ENCODE measurements at regions not wholly inside any gene's neighbourhood (a gene's known extent, or its start where the extent isn't known, plus 50 kb on each side); places are given as distances from the start of the nearest gene placed in this dataset.

DNA sequence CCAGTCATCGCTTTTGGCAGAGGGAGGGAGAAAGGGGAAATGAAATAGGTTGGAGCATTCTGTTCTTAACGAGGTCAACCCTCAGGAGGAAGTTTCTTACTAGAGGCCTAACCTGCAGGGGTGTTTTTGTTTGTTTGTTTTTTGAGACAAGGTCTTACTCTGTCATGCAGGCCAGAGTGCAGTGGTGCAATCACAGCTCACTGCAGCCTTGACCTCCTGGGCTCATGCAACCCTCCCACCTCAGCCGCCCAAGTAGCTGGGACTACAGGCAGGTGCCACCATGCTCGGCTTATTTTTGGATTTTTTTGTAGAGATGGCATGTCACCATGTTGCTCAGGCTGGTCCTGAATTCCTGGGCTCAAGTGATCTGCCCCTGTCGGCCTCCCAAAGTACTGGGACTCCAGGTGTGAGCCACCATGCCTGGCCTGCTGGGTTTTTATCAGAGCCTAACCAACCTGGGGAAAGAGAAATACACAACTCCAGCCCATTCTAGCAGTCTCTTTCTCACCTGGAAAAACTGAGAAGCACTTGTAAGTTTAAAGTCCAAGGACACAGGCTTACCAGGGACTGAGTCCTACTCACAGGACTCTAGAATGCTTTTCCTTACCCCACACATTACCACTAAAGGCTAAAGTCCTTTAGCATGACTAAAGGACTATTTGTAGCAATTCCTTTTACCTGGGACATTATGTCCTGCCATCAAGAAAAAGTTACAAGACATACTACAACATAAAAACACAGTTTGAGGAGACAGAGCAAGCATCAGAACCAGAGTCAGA lies 101.0 kb upstream of the EGFR start:
- in situ Hi-C loops (cut with MboI; ENCODE audit: low sequenced_read_pairs in 4 of 4) (no loop called here), intact Hi-C loops (cut with DNase I; ENCODE audit: low total_unique reads) (no loop called here)
- DNase-seq: no peak
- no peak overlapping the region for H3K27ac ChIP-seq
- TF ChIP-seq, protein P1, sequence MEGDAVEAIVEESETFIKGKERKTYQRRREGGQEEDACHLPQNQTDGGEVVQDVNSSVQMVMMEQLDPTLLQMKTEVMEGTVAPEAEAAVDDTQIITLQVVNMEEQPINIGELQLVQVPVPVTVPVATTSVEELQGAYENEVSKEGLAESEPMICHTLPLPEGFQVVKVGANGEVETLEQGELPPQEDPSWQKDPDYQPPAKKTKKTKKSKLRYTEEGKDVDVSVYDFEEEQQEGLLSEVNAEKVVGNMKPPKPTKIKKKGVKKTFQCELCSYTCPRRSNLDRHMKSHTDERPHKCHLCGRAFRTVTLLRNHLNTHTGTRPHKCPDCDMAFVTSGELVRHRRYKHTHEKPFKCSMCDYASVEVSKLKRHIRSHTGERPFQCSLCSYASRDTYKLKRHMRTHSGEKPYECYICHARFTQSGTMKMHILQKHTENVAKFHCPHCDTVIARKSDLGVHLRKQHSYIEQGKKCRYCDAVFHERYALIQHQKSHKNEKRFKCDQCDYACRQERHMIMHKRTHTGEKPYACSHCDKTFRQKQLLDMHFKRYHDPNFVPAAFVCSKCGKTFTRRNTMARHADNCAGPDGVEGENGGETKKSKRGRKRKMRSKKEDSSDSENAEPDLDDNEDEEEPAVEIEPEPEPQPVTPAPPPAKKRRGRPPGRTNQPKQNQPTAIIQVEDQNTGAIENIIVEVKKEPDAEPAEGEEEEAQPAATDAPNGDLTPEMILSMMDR (IDR thresholded peaks at IDR 0.05 in 4 of 5, conservative IDR thresholded peaks at IDR 0.05 in 1 of 5): no peak
- no peak for TF ChIP-seq POLR2A (IDR thresholded peaks at IDR 0.05)
- no peaks in the 10 kb centered on the region for H3K4me1 ChIP-seq
- ATAC-seq: no peak
- no peaks in the 10 kb centered on the region for H3K36me3 ChIP-seq
- H3K27me3 ChIP-seq: no peaks in the 10 kb centered on the region
- H3K4me3 ChIP-seq: no peak overlapping the region
- H3K9me3 ChIP-seq: no peaks in the 10 kb centered on the region

DNA sequence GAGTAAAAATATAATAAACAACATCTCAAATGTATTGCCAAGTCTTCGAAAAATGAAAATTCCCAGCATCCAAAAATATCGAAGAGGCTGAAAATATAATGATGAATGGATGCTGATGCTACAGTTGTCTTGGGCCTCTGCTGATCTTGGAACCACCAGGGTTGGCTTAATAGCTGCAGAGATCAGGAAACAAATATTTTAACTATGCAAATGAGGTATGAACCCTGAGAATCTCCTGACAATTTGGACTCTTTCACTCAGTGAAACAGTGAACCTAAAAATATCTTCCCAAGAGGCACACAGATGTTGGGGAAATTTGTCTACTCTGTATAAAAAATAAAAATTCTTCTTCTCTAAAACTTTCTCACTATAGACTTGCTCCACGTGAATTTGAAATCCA lies 97.7 kb upstream of the EGFR start:
- Histone ChIP-seq H3K9me3 (no peaks in the 10 kb centered on the region), H3K4me1 (no peaks in the 10 kb centered on the region), H3K27me3 (no peaks in the 10 kb centered on the region), H3K4me3 (no peak overlapping the region), H3K27ac (no peak overlapping the region), H3K36me3 (no peaks in the 10 kb centered on the region)
- in situ Hi-C loops (cut with MboI; ENCODE audit: low sequenced_read_pairs in 4 of 4) (no loop called here), intact Hi-C loops (cut with DNase I; ENCODE audit: low total_unique reads) (no loop called here)
- TF ChIP-seq, protein P1 (IDR thresholded peaks at IDR 0.05 in 4 of 5, conservative IDR thresholded peaks at IDR 0.05 in 1 of 5): no peak
- TF ChIP-seq POLR2A (IDR thresholded peaks at IDR 0.05): no peak
- DNase-seq (no peak), ATAC-seq (no peak)

DNA sequence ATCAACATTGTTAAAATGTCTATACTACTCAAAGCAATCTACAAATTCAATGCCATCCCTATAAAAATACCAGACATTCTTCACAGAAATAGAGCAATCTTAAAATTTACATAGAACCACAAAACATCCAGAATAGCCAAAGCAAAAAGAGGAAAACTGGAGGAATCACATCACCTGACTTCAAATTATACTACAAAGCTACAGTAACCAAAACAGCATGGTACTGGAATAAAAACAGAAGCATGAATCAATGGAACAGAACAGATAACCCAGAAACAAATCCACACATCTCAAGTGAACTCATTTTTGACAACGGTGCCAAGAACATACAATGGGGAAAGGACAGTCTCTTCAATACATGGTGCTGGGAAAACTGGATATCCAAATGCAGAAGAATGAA lies 87.3 kb upstream of the EGFR start:
- H3K27me3 ChIP-seq: no peaks in the 10 kb centered on the region
- peaks cover 0 to 10% (median 0%) of the 10 kb centered on the region in 3 donors for H3K9me3 ChIP-seq
- H3K4me3 ChIP-seq: no peak overlapping the region
- no peaks in the 10 kb centered on the region for H3K36me3 ChIP-seq
- H3K27ac ChIP-seq: no peak overlapping the region
- DNase-seq: no peak
- intact Hi-C loops (cut with DNase I; ENCODE audit: low total_unique reads): no loop called here
- no peak for ATAC-seq
- peaks cover 5 to 7% of the 10 kb centered on the region in 2 donors for H3K4me1 ChIP-seq
- TF ChIP-seq POLR2A (IDR thresholded peaks at IDR 0.05): no peak
- TF ChIP-seq, protein P1 (IDR thresholded peaks at IDR 0.05 in 4 of 5, conservative IDR thresholded peaks at IDR 0.05 in 1 of 5): no peak
- in situ Hi-C loops (cut with MboI; ENCODE audit: low sequenced_read_pairs in 4 of 4): no loop called here

DNA sequence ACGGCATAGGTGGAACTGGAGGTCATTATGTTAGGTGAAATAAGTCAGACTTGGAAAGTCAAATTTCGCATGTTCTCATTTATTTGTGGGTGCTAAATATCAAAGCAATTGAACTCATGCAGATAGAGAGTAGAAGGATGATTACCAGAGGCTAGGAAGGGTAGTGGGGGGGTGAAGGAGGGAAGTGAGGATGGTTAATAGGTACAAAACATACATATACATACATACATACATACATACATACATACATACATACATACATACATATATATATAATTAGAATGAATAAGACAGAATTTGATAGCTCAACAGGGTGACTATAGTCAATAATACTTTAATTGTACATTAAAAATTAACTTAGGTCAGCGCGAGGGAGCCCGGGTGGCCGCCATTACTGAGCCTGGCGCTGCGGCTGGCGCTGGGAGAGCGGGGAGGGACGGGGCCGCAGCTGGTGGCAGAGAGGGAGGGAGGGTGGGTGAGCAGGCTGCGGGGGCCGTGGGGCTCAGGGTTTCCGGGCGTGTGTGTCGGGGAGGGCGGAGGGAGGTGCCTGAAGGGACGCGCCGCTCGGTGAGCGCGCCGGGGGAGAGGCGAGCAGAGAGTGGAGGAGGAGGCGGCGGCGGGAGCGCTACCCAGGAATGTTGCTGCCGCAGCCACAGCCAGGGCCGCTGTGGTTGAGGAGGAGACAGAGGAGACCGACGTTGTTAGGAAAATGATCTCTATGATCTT lies 85.8 kb upstream of the EGFR start:
- no peak for TF ChIP-seq POLR2A (IDR thresholded peaks at IDR 0.05)
- TF ChIP-seq, protein P1 (IDR thresholded peaks at IDR 0.05 in 4 of 5, conservative IDR thresholded peaks at IDR 0.05 in 1 of 5): no peak

More for the DNA sequence above, 85.8 kb upstream of the EGFR start:
- in situ Hi-C loops (cut with MboI; ENCODE audit: low sequenced_read_pairs in 4 of 4): no loop called here
- Histone ChIP-seq H3K27me3 (peaks cover 0 to 4% (median 0%) of the 10 kb centered on the region in 3 donors), H3K9me3 (peaks cover 0 to 10% (median 0%) of the 10 kb centered on the region in 3 donors), H3K4me1 (peaks cover 5 to 7% of the 10 kb centered on the region in 2 donors), H3K36me3 (no peaks in the 10 kb centered on the region), H3K4me3 (peak overlapping the region; percentile 44 to 61 (median 58)), H3K27ac (peak overlapping the region in 3 of 4 donors; percentile 24 to 52 (median 50))
- ATAC-seq (peak; percentile 52 to 64), DNase-seq (peak; percentile 15 to 35)
- intact Hi-C loops (cut with DNase I; ENCODE audit: low total_unique reads): no loop called here

Measured in gastrocnemius medialis (tissue), 4 donors.